ENCODE measurements at regions not wholly inside any gene's neighbourhood (a gene's known extent, or its start where the extent isn't known, plus 50 kb on each side); places are given as distances from the start of the nearest gene placed in this dataset.

- TF ChIP-seq EZH2phosphoT487 (IDR thresholded peaks at IDR 0.05; ENCODE audit: borderline replicate concordance) (no peak), CTCF (conservative IDR thresholded peaks at IDR 0.05; ENCODE audit: low read length) (no peak)
These were observed 138.4 kb upstream of the BTN3A2 start for GRCh38 chr6:26226579-26226967.
